ENCODE measurements at regions not wholly inside any gene's neighbourhood (a gene's known extent, or its start where the extent isn't known, plus 50 kb on each side); places are given as distances from the start of the nearest gene placed in this dataset.

DNA sequence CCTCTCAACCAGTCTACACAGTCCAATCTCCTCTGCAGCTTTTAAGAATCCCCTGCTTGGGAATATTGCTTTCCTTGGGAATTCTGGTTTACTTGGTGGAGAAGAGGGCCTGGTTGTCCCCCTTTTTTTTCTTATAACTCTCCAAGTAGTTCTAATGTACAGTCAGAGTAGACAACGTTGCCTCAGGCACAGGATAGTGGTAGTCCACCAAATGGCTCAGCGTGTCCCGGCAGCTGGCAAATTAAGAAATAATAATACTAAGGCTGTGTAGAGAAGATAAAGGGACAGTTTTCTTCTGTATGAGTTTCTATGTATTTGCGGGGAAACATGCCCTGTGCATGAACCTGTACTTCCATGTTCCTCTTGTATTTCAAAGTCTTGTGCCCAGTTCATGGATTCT is 145.7 kb upstream of the RREB1 start:
- TF ChIP-seq GATA2 (IDR thresholded peaks at IDR 0.05; ENCODE audit: low read depth, low read length) (no peak), GATA3 (IDR thresholded peaks at IDR 0.05; ENCODE audit: low read depth, low read length) (no peak)

Data from SH-SY5Y (cell line).